WERI-Rb-1 (cell line): ENCODE measurements at regions not wholly inside any gene's neighbourhood (a gene's known extent, or its start where the extent isn't known, plus 50 kb on each side); places are given as distances from the start of the nearest gene placed in this dataset.

Source experiments
- DNase-seq: peaks from one replicate; pipeline ENCODE4 v3.0.0-alpha.2; 2020
- H3K27ac ChIP-seq: fragments of 250-450 bp; sonication (Bioruptor Pico); 2 replicates; pipeline ENCODE4 v1.5.1; 2020; ENCODE audit warnings: mild to moderate bottlenecking, moderate library complexity
- H3K27me3 ChIP-seq: fragments of 250-450 bp; sonication (Bioruptor Pico); 2 replicates; pipeline ENCODE4 v1.5.1; 2021; ENCODE audit warnings: mild to moderate bottlenecking, low read depth, moderate library complexity; ENCODE audit not compliant: insufficient read depth, severe bottlenecking
- H3K36me3 ChIP-seq: fragments of 250-450 bp; sonication (Bioruptor Pico); 2 replicates; pipeline ENCODE4 v1.5.1; 2020; ENCODE audit warnings: mild to moderate bottlenecking, moderate library complexity
- H3K4me3 ChIP-seq: 2 replicates; pipeline ENCODE4 v1.5.1; 2011; ENCODE audit warnings: low read depth, mild to moderate bottlenecking, control low read depth, low read length
- H3K9me3 ChIP-seq: fragments of 250-450 bp; sonication (Bioruptor Pico); 2 replicates; pipeline ENCODE4 v1.5.1; 2021; ENCODE audit warnings: mild to moderate bottlenecking, moderate library complexity; ENCODE audit not compliant: severe bottlenecking
- CTCF ChIP-seq: IDR thresholded peaks from 2 replicates; pipeline ENCODE4 v1.5.1; 2011; ENCODE audit warnings: low read depth, mild to moderate bottlenecking, control low read depth, inconsistent platforms, low read length

- no peak for TF ChIP-seq CTCF
- Histone ChIP-seq H3K4me3 (no peak overlapping the region), H3K36me3 (no peaks in the 10 kb centered on the region), H3K9me3 (no peaks in the 10 kb centered on the region), H3K27ac (no peak overlapping the region), H3K27me3 (no peaks in the 10 kb centered on the region)
- DNase-seq: no peak
Measured at GRCh38 chr6:164439331-164439730, 870.1 kb downstream of the C6orf118 start.

- DNase-seq: no peak
- no peak overlapping the region for H3K4me3 ChIP-seq
- no peak overlapping the region for H3K27ac ChIP-seq
- H3K36me3 ChIP-seq: no peaks in the 10 kb centered on the region
- TF ChIP-seq CTCF: no peak
- H3K9me3 ChIP-seq: no peaks in the 10 kb centered on the region
- no peaks in the 10 kb centered on the region for H3K27me3 ChIP-seq
Measured at GRCh38 chr6:164436976-164437375, 872.4 kb downstream of the C6orf118 start.

GRCh38 chr6:164427728-164428402, 881.5 kb downstream of the C6orf118 start:
- DNase-seq: no peak

GRCh38 chr6:164424489-164424888, 884.9 kb downstream of the C6orf118 start:
- no peak for TF ChIP-seq CTCF
- Histone ChIP-seq H3K27me3 (no peaks in the 10 kb centered on the region), H3K4me3 (no peak overlapping the region), H3K27ac (no peak overlapping the region), H3K9me3 (peaks cover 10% of the 10 kb centered on the region), H3K36me3 (no peaks in the 10 kb centered on the region)
- no peak for DNase-seq

More at GRCh38 chr6:164427728-164428402, 881.5 kb downstream of the C6orf118 start:
- Histone ChIP-seq H3K36me3 (no peaks in the 10 kb centered on the region), H3K9me3 (peaks cover 4% of the 10 kb centered on the region), H3K27me3 (no peaks in the 10 kb centered on the region), H3K4me3 (no peak overlapping the region), H3K27ac (no peak overlapping the region)
- TF ChIP-seq CTCF: no peak

GRCh38 chr6:164419099-164419498, 890.3 kb downstream of the C6orf118 start:
- no peak overlapping the region for H3K27ac ChIP-seq
- no peak for TF ChIP-seq CTCF
- no peak overlapping the region for H3K4me3 ChIP-seq
- H3K27me3 ChIP-seq: no peaks in the 10 kb centered on the region
- DNase-seq: no peak
- no peaks in the 10 kb centered on the region for H3K36me3 ChIP-seq
- peaks cover 10% of the 10 kb centered on the region for H3K9me3 ChIP-seq

- Histone ChIP-seq H3K36me3 (no peaks in the 10 kb centered on the region), H3K27me3 (no peaks in the 10 kb centered on the region), H3K27ac (no peak overlapping the region), H3K4me3 (no peak overlapping the region), H3K9me3 (peaks cover 6% of the 10 kb centered on the region)
- no peak for TF ChIP-seq CTCF
- DNase-seq: no peak
Measured at GRCh38 chr6:164418262-164418588, 891.2 kb downstream of the C6orf118 start.
